K562 (cell line): ENCODE measurements at regions not wholly inside any gene's neighbourhood (a gene's known extent, or its start where the extent isn't known, plus 50 kb on each side); places are given as distances from the start of the nearest gene placed in this dataset.
A peak's percentile ranks its signal among the peaks of the same experiment; 100 is the strongest.

ENCODE experiments used
- ATAC-seq: fragments of 200-7000 bp; cut with Tn5 transposase; 3 replicates; pipeline ENCODE4 v1.9.1; 2020; ENCODE audit warnings: moderate library complexity
- BruUV-seq: library from RNA; stranded (reverse); fragments of 400-500 nt; replicated peaks from 2 replicates; lab custom pipeline; 2021; lab: Mats Ljungman, UMichigan
- CTCF ChIA-PET: fragments of 300-600 bp; formaldehyde crosslinking; extraction: SDS; loops from one replicate; lab custom pipeline; 2021; ENCODE audit warnings: low intra/inter-chr PET ratio; lab: Yijun Ruan, JAX
- POLR2A ChIA-PET: fragments of 300-600, 350-650 bp; sonication (Branson Sonifier 250); formaldehyde crosslinking; extraction: SDS; loops from one replicate; lab custom pipeline; 2021; ENCODE audit warnings: antibody characterized with exemption, inconsistent platforms; lab: Yijun Ruan, JAX
- DNase-seq, 4 experiments: peaks; one replicate each; pipeline versions ENCODE4 v3.0.0 to v3.0.0-alpha.2; 2011 to 2018; ENCODE audit warnings: low spot score in 3 of 4, mixed read lengths in 3 of 4; ENCODE audit errors: extremely low read depth in 1 of 4
- FAIRE-seq: peaks from 2 replicates; lab custom pipeline; 2011; peaks lifted over from hg19 to GRCh38; lab: Jason Lieb, UNC
- H2AFZ ChIP-seq: 2 replicates; pipeline ENCODE4 v1.6.0; 2011; ENCODE audit warnings: low read depth, low read length, control low read depth, inconsistent platforms
- H3K27ac ChIP-seq: fragments of 200-600 bp; 3 replicates; pipeline ENCODE4 v1.8.0; 2011; ENCODE audit warnings: low read depth, mild to moderate bottlenecking, control low read depth, inconsistent platforms, low read length, moderate library complexity, mixed read lengths; ENCODE audit errors: extremely low read depth
- H3K27me3 ChIP-seq, 2 experiments: fragments of 300-600 bp in 1 of 2; 2 replicates in 1 of 2; 3 replicates in 1 of 2; pipeline versions ENCODE4 v1.6.0 to v1.8.0; 2011; ENCODE audit warnings: inconsistent platforms in 2 of 2, low read length in 2 of 2, mild to moderate bottlenecking in 1 of 2, mixed read lengths in 1 of 2, moderate library complexity in 1 of 2; ENCODE audit not compliant: control insufficient read depth in 2 of 2, insufficient read depth in 2 of 2
- H3K36me3 ChIP-seq: fragments of 300-600 bp; 3 replicates; pipeline ENCODE4 v1.8.0; 2011; ENCODE audit warnings: mild to moderate bottlenecking, low read length, inconsistent platforms; ENCODE audit not compliant: control insufficient read depth, insufficient read depth
- H3K4me1 ChIP-seq, 2 experiments: fragments of 200-600 bp in 1 of 2; replicated peaks in 1 of 2; 2 replicates in 1 of 2; 3 replicates in 1 of 2; pipeline versions ENCODE4 v1.5.1 to v1.8.0; 2011; ENCODE audit warnings: inconsistent platforms in 2 of 2, low read length in 2 of 2, mild to moderate bottlenecking in 1 of 2, mixed read lengths in 1 of 2, moderate library complexity in 1 of 2; ENCODE audit not compliant: control insufficient read depth in 2 of 2, insufficient read depth in 2 of 2
- H3K4me2 ChIP-seq: 2 replicates; pipeline ENCODE4 v1.6.1; 2011; ENCODE audit warnings: low read length, control low read depth, inconsistent platforms, mixed read lengths; ENCODE audit not compliant: insufficient read depth
- H3K4me3 ChIP-seq: fragments of 200-600 bp; sonication (generic), shearing (Covaris generic); 2 replicates; pipeline ENCODE4 v1.5.1; 2016; ENCODE audit warnings: control low read depth, inconsistent platforms
- H3K79me2 ChIP-seq: fragments of 200-600 bp; 3 replicates; pipeline ENCODE4 v1.8.0; 2011; ENCODE audit warnings: low read length, inconsistent platforms; ENCODE audit not compliant: control insufficient read depth, insufficient read depth
- H3K9ac ChIP-seq, 2 experiments: 2 replicates each; pipeline versions ENCODE4 v1.6.0 to v1.6.1; 2011; ENCODE audit warnings: low read depth in 2 of 2, low read length in 2 of 2, control low read depth in 1 of 2, inconsistent platforms in 1 of 2, mild to moderate bottlenecking in 1 of 2, mixed read lengths in 1 of 2; ENCODE audit not compliant: insufficient read depth in 1 of 2
- H3K9me1 ChIP-seq: one replicate; pipeline ENCODE4 v1.6.0; 2011; ENCODE audit warnings: inconsistent platforms, mild to moderate bottlenecking, low read length, moderate library complexity; ENCODE audit not compliant: control insufficient read depth, insufficient read depth
- H3K9me3 ChIP-seq: replicated peaks from 2 replicates; pipeline ENCODE4 v1.5.1; 2011; ENCODE audit warnings: low read depth, low read length, inconsistent platforms; ENCODE audit not compliant: control insufficient read depth, insufficient read depth
- H4K20me1 ChIP-seq: replicated peaks from 2 replicates; pipeline ENCODE4 v1.6.1; 2011; ENCODE audit warnings: low read length, inconsistent platforms, mixed read lengths; ENCODE audit not compliant: control insufficient read depth, insufficient read depth
- CHAMP1 ChIP-seq: fragments of 450-650 bp; IDR thresholded peaks from 2 replicates; pipeline ENCODE4 v1.6.1; 2016; ENCODE audit warnings: mild to moderate bottlenecking
- ERF ChIP-seq: fragments of 450-650 bp; formaldehyde crosslinking; IDR thresholded peaks from 2 replicates; pipeline ENCODE4 v1.4.0; 2020; ENCODE audit warnings: mild to moderate bottlenecking, mixed read lengths
- EZH2 ChIP-seq: IDR thresholded peaks from 2 replicates; pipeline ENCODE4 v1.6.1; 2012; ENCODE audit warnings: low read depth, mild to moderate bottlenecking, inconsistent platforms, low read length, borderline replicate concordance
- JUN ChIP-seq, 2 experiments: sonication (generic) in 1 of 2; formaldehyde crosslinking in 1 of 2; IDR thresholded peaks; 2 replicates each; pipeline versions ENCODE4 v1.6.1 to v1.8.0; 2012 to 2022; ENCODE audit warnings: borderline replicate concordance in 2 of 2, mild to moderate bottlenecking in 2 of 2, improper control_type of control experiment in 1 of 2, low read depth in 1 of 2, low read length in 1 of 2, missing genetic modification reagents in 1 of 2
- RBFOX2 ChIP-seq: fragments of 200-400 bp; formaldehyde crosslinking; IDR thresholded peaks from 2 replicates; pipeline ENCODE4 v1.6.1; 2017; ENCODE audit warnings: low read depth, mild to moderate bottlenecking, low read length, moderate library complexity
- TCF7 ChIP-seq: sonication (generic); IDR thresholded peaks from 2 replicates; pipeline ENCODE4 v1.6.1; 2016; ENCODE audit warnings: antibody characterized with exemption, borderline replicate concordance
- TEAD1 ChIP-seq, 2 experiments: fragments of 450-650 bp in 1 of 2; sonication (generic) in 1 of 2; formaldehyde crosslinking; IDR thresholded peaks; 2 replicates each; pipeline versions ENCODE4 v1.4.0 to v1.8.0; 2020 to 2022; ENCODE audit warnings: mild to moderate bottlenecking in 2 of 2, missing genetic modification reagents in 1 of 2
- TEAD2 ChIP-seq: fragments of 450-650 bp; IDR thresholded peaks from 2 replicates; pipeline ENCODE4 v1.6.1; 2016; ENCODE audit warnings: missing genetic modification characterization, control low read depth, missing compliant biosample characterization
- TRIM28 ChIP-seq: fragments of 450-650 bp; IDR thresholded peaks from 2 replicates; pipeline ENCODE4 v1.6.1; 2017
- ZC3H8 ChIP-seq: fragments of 450-650 bp; IDR thresholded peaks from 2 replicates; pipeline ENCODE4 v1.6.1; 2017
- ZNF764 ChIP-seq: fragments of 250-450 bp; sonication (Bioruptor Pico); IDR thresholded peaks from 2 replicates; pipeline ENCODE4 v1.4.0; 2020; ENCODE audit warnings: low read depth, mild to moderate bottlenecking, moderate library complexity
- in situ Hi-C: fragments of 300-500 bp; cut with MboI; formaldehyde crosslinking; loops from 4 replicates; pipeline ENCODE4 v1.15.0; 2018; ENCODE audit warnings: inconsistent platforms, mixed read lengths
- intact Hi-C: fragments of 100-400 bp; cut with micrococcal nuclease; formaldehyde crosslinking; loops from 2 replicates; pipeline ENCODE4 v1.14.2; 2022
- TF ChIP-seq, protein P1 (sequence below): fragments of 450-650 bp; IDR thresholded peaks from 2 replicates; pipeline ENCODE4 v1.6.1; 2018; ENCODE audit warnings: mild to moderate bottlenecking, low read depth; ENCODE audit not compliant: partially characterized antibody
- TF ChIP-seq, protein P2 (sequence below): fragments of 450-650 bp; formaldehyde crosslinking; IDR thresholded peaks from 2 replicates; pipeline ENCODE4 v1.4.0; 2022; ENCODE audit warnings: missing genetic modification characterization
- TF ChIP-seq, protein P3 (sequence below), 2 experiments: fragments of 250-450 bp in 1 of 2; fragments of 450-650 bp in 1 of 2; sonication (Bioruptor Pico) in 1 of 2; IDR thresholded peaks; 2 replicates each; pipeline versions ENCODE4 v1.6.1 to v1.8.0; 2016 to 2021; ENCODE audit warnings: mild to moderate bottlenecking in 2 of 2, moderate library complexity in 2 of 2, missing compliant biosample characterization in 1 of 2, missing genetic modification characterization in 1 of 2

DNA sequence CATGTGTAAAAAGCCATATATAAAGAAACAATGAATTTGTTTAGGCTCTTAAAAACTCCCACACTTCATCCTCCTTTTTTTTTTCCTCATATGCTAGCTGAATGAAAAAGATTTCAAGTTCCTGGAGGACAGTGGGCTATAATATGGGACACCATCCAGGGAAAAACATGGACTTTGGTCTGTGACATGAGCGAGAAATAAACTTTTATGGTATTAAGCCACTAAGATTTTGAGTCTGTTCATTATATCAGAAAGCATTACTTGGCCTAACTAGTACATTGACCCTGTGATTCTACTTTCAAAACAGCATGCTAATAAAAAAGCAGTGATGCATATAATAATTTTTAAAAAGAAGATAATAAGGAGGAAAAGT is 392.3 kb upstream of the CAMK1G start (continued):
- TF ChIP-seq TCF7 (no peak), TEAD1 (CRISPR knock-in tag; IDR thresholded peaks at IDR 0.05) (no peak), ERF (CRISPR knock-in tag) (no peak), ZC3H8 (no peak)
- TF ChIP-seq, protein P1, sequence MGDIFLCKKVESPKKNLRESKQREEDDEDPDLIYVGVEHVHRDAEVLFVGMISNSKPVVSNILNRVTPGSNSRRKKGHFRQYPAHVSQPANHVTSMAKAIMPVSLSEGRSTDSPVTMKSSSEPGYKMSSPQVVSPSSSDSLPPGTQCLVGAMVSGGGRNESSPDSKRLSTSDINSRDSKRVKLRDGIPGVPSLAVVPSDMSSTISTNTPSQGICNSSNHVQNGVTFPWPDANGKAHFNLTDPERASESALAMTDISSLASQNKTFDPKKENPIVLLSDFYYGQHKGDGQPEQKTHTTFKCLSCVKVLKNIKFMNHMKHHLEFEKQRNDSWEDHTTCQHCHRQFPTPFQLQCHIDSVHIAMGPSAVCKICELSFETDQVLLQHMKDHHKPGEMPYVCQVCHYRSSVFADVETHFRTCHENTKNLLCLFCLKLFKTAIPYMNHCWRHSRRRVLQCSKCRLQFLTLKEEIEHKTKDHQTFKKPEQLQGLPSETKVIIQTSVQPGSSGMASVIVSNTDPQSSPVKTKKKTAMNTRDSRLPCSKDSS: no peak
- TF ChIP-seq, protein P2, sequence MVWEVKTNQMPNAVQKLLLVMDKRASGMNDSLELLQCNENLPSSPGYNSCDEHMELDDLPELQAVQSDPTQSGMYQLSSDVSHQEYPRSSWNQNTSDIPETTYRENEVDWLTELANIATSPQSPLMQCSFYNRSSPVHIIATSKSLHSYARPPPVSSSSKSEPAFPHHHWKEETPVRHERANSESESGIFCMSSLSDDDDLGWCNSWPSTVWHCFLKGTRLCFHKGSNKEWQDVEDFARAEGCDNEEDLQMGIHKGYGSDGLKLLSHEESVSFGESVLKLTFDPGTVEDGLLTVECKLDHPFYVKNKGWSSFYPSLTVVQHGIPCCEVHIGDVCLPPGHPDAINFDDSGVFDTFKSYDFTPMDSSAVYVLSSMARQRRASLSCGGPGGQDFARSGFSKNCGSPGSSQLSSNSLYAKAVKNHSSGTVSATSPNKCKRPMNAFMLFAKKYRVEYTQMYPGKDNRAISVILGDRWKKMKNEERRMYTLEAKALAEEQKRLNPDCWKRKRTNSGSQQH (CRISPR knock-in tag): no peak

GRCh38 chr1:209196140-209196539 is 387.4 kb upstream of the CAMK1G start:
- intact Hi-C loops (no loop called here), in situ Hi-C loops (no loop called here)
- Histone ChIP-seq H3K36me3 (no peaks in the 10 kb centered on the region), H3K4me1 (no peaks in the 10 kb centered on the region), H3K79me2 (no peaks in the 10 kb centered on the region), H3K4me3 (no peak overlapping the region), H3K4me2 (no peak overlapping the region), H3K27ac (no peak overlapping the region), H4K20me1 (no peaks in the 10 kb centered on the region), H3K27me3 (no peaks in the 10 kb centered on the region), H3K9ac (no peak overlapping the region), H3K9me3 (0 out of 2 replicates have a peak, but pooled peaks cover 3% of the 10 kb centered on the region), H3K9me1 (no peaks in the 10 kb centered on the region), H2AFZ (no peak overlapping the region)
- no peak for ATAC-seq
- no peak for DNase-seq
- CTCF ChIA-PET: no interaction called here
- FAIRE-seq: no peak
- BruUV-seq: no TSS peak
- POLR2A ChIA-PET: no interaction called here
- no peak for TF ChIP-seq RBFOX2
- TF ChIP-seq ZNF764 (CRISPR knock-in tag): no peak
- no peak for TF ChIP-seq JUN (IDR thresholded peaks at IDR 0.05; ENCODE audit: borderline replicate concordance, low read depth, low read length)
- TF ChIP-seq JUN (CRISPR knock-in tag; IDR thresholded peaks at IDR 0.05; ENCODE audit: borderline replicate concordance): no peak
- TF ChIP-seq CHAMP1: no peak
- 0 out of 2 replicates have a peak, but pooled peaks have one; percentile 32 for TF ChIP-seq TRIM28
- no peak for TF ChIP-seq EZH2
- no peak for TF ChIP-seq TEAD2 (tag)
- TF ChIP-seq, protein P3, sequence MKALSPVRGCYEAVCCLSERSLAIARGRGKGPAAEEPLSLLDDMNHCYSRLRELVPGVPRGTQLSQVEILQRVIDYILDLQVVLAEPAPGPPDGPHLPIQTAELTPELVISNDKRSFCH (CRISPR knock-in tag; IDR thresholded peaks at IDR 0.05): no peak
- TF ChIP-seq, protein P3 (tag; IDR thresholded peaks at IDR 0.05): no peak
